Upper lobe of left lung (tissue), 4 donors: ENCODE measurements at regions not wholly inside any gene's neighbourhood (a gene's known extent, or its start where the extent isn't known, plus 50 kb on each side); places are given as distances from the start of the nearest gene placed in this dataset.

ENCODE experiments used
- POLR2A ChIP-seq, 4 donors: fragments of 450-650 bp; IDR thresholded peaks; one replicate each; pipeline ENCODE4 v1.5.1; 2016 to 2017; ENCODE audit warnings: antibody characterized with exemption in 4 of 4, mild to moderate bottlenecking in 2 of 4
- POLR2AphosphoS5 ChIP-seq, 2 donors: sonication (generic); formaldehyde crosslinking; IDR thresholded peaks; one replicate each; pipeline ENCODE4 v1.5.1; 2017; ENCODE audit warnings: antibody characterized with exemption in 2 of 2
- TF ChIP-seq, protein P1 (sequence below), 6 experiments: fragments of 450-650 bp in 4 of 6; fragments of 200-600 bp in 2 of 6; sonication (generic) in 2 of 6; IDR thresholded peaks; one replicate each; pipeline ENCODE4 v1.5.1; 2016 to 2019; ENCODE audit warnings: antibody characterized with exemption in 6 of 6

DNA sequence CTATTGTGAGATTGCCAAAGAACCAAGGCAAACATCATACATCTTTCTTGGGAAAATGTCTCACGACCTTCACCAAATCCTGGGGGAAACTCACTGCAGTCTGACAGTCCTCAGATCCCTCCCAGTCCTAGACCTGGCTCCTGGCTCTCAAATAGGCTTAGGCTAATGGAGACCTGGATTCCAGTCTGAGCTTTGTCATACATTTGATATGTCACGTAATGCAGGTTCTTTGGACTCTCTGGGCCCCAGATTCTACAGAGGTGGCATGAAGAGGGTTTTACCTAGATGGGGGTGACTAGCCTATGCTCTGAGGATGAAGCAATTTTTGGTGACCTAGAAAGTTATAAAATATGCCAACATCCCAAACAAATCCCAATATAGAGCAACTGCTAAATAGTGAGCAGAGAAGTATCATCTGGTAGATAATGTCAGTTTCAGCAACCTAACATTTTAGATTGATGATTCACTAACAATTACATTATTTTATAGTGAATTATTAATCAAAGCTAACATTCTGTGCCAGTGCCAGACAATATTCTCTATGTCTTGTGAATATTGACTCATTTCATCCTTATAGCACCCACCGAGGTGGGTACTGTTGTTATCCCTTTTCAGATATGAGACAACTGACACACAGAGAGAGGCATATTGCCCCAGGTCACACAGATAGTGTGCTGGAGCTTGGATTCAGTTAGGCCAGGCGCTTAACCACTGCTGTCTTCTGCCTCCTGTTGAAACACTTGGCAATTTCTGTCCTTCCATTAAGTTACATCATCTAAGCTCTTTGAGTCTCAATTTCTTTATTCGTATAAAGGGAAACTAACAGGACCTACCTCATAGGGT lies 195.4 kb upstream of the MAMLD1 start:
- TF ChIP-seq POLR2A (IDR thresholded peaks at IDR 0.05) (no peak), POLR2AphosphoS5 (IDR thresholded peaks at IDR 0.05) (no peak)
- TF ChIP-seq, protein P1, sequence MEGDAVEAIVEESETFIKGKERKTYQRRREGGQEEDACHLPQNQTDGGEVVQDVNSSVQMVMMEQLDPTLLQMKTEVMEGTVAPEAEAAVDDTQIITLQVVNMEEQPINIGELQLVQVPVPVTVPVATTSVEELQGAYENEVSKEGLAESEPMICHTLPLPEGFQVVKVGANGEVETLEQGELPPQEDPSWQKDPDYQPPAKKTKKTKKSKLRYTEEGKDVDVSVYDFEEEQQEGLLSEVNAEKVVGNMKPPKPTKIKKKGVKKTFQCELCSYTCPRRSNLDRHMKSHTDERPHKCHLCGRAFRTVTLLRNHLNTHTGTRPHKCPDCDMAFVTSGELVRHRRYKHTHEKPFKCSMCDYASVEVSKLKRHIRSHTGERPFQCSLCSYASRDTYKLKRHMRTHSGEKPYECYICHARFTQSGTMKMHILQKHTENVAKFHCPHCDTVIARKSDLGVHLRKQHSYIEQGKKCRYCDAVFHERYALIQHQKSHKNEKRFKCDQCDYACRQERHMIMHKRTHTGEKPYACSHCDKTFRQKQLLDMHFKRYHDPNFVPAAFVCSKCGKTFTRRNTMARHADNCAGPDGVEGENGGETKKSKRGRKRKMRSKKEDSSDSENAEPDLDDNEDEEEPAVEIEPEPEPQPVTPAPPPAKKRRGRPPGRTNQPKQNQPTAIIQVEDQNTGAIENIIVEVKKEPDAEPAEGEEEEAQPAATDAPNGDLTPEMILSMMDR (IDR thresholded peaks at IDR 0.05), result no peak
